RCC 7860 (cell line): ENCODE measurements at regions not wholly inside any gene's neighbourhood (a gene's known extent, or its start where the extent isn't known, plus 50 kb on each side); places are given as distances from the start of the nearest gene placed in this dataset.
"Not testable (repeated sequence)": the region's sequence is repeated elsewhere in the genome, so short reads cannot be mapped to it uniquely, and the experiment has no call there.

Source experiments
- DNase-seq: peaks from one replicate; pipeline ENCODE4 v3.0.0-alpha.2; 2015; ENCODE audit warnings: low spot score
- FAIRE-seq: peaks from 2 replicates; lab custom pipeline; 2012; peaks lifted over from hg19 to GRCh38; lab: Jason Lieb, UNC

DNA sequence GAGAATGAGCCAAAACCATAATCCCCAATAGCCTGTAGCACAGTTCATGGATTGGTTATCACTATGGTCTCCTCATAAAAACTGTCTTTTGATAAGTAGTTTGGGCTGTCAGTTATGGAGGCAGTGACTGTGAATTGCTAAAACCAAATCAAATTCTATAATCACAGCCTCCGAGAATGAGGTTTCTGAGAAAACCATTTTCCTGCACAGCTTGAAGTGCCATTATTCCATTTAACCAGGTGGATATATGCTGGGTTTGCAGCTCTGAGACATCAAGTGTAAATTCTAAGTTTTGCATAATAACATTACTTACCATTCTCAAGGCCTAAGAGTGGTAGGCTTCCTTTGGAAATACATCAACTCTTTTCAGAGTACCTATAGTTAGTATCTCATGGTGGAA, 485.4 kb downstream of the FRK start:
- DNase-seq (no peak), FAIRE-seq (no peak)

DNA sequence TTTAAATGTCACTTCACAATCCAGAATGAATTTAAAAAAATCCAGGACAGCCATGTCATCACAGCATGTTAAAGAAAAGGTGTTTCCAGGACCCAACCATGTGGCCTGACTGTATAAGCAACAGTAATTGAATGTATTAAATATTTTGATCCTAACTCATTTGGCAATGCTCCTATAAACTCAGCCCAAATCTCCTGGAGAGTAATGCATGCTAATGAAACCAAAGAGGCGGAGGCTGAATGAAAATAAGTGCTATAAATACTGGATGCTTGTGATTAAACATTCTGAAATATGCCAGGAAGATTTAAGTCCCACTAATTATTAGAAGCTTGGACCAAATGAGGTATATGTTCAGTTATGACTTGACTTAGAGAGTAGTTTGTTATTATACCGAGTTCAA, 486.8 kb downstream of the FRK start:
- FAIRE-seq: no peak
- DNase-seq: no peak

DNA sequence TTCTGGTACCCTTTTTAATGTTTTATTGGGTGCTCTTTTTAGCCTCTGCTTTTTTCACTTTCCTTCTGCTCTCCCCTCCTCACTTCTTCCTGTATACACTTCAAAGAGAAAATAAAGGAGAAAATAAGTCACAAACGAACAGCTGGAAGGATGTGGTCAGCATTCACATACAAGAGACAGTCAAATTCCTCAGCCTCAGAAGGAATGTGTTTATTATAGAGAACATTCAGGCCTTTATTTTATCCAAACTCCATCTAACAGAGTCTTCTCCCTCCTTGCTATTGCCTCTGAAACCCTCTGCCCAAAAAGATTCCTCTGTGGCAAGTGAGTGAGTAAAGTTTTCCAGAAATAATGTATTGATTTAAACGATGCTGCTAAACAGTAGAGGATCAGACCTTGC, 490.4 kb downstream of the FRK start:
- no peak for DNase-seq
- FAIRE-seq: no peak

DNA sequence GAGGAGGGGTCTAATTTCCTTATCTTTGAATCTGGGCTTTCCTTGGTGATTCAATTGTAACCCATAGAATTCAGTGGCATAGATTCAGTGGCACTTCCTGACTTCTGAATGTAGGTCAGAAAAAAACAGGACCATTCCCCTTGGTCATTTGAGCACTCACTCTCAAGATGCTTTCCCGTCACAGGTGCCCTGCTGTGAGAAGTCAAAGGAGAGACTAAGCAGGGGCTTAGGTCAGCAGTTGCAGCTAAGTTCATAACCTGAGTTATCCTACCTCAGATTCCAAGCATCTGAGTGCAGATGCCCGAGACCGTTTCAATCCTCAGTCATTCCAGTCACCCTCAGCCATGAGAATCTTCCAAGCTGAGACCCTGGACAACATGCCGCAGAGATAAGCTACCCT, 506.6 kb downstream of the FRK start:
- FAIRE-seq: no peak
- no peak for DNase-seq

GRCh38 chr6:115551527-115551926, 509.2 kb downstream of the FRK start:
- FAIRE-seq (no peak), DNase-seq (no peak)

DNA sequence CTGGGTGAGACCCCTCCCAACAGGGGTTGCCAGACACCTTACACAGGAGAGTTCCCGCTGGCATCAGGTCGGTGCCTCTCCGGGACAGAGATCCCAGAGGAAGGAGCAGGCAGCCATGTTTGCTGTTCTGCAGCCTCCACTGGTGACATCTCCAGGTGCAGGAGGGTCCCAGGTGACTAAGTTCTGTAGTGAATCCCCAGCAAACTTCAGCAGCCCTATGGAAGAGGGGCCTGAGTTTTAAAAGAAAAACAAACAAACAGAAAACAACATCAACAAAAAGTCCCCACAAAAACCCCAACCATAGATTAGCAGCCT, 515.1 kb downstream of the FRK start:
- DNase-seq (no peak), FAIRE-seq (no peak)

GRCh38 chr6:115544765-115545671, 515.7 kb downstream of the FRK start:
- no peak for FAIRE-seq
- no peak for DNase-seq

DNA sequence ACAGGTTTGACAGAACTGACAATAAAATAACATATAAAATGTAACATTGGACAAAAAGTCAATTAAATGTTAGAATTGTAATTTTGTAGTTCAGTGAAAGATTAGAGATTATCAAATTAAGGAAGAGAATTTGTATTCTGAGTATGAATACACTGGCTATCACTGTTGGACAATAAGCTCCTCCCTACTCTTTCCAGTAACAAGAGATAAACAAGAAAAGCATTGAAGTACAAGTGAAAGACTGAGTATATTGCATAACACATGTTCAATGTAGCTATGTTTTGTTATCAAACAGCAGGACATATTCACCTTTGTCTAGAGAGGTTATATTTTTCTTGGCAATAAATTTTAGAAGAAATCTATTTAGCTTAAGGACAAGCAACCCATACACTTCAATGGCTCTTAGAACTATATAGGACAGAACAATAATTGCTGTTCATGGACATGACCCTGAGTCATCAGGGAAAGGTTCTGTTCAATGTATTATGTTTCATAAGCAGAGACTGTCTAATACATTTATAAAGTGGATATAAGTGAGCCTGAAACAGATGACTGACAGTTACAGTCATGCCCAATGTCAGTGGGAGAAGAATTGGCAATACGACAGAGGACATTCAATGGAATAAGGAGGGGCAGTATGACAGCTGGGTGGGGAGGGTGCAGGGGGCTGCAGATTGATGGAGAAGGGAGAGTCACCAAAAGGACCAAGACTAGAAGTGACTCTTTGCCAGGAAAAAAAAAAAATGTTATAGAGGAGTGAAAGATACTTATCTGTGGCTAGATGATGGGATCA, 520.4 kb downstream of the FRK start:
- FAIRE-seq: no peak
- DNase-seq: no peak

GRCh38 chr6:115539531-115539930, 521.2 kb downstream of the FRK start:
- FAIRE-seq (no peak), DNase-seq (no peak)

DNA sequence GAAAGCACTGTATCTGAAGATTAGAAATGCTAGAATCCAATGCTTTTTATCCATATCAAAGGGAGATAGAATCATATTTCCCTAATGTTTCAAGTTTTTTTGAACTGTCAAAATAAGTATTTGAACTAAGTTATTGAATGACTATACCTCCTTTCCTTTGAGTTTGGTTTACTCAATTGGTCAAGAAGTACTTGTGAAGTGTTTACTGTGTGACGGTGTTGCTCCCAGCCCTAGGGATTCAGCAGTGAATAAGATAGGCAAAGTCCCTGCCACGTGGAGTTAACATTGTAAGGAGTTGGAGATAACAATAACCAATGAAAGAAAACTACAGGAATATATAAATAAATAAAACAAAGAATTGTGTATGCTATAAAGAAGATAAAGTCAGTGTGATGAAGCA, 535.9 kb downstream of the FRK start:
- no peak for DNase-seq
- FAIRE-seq: no peak

- not testable (repeated sequence) for FAIRE-seq, DNase-seq
These were observed 538.9 kb downstream of the FRK start for GRCh38 chr6:115521747-115522146.

- FAIRE-seq: no peak
- no peak for DNase-seq
These were observed 546.0 kb downstream of the FRK start for GRCh38 chr6:115514656-115515055.

- FAIRE-seq: no peak
- DNase-seq: no peak
These were observed 547.8 kb downstream of the FRK start for GRCh38 chr6:115512923-115513322.

- DNase-seq (no peak), FAIRE-seq (no peak)
These were observed 548.9 kb downstream of the FRK start for GRCh38 chr6:115511771-115512170.

- FAIRE-seq, DNase-seq: not testable (repeated sequence)
These were observed 558.3 kb downstream of the FRK start for GRCh38 chr6:115502432-115502831.

DNA sequence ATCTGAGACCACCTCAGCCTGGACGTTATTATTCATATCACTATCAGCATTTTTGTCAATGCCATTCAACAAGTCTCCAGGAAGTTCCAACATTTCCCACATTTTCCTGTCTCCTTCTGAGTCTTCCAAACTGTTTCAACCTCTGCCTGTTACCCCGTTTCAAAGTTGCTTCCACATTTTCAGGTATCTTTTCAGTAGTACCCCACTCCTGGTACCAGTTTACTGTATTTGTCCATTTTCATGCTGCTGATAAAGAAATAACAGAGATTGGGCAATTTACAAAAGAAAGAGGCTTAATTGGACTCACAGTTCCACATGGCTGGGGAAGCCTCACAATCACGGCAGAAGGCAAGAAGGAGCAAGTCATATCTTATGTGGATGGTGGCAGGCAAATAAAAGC, 565.5 kb downstream of the FRK start:
- DNase-seq: no peak
- no peak for FAIRE-seq

- no peak for FAIRE-seq
These were observed 573.4 kb downstream of the FRK start for GRCh38 chr6:115487331-115487730.

GRCh38 chr6:115485400-115485799, 575.3 kb downstream of the FRK start:
- no peak for DNase-seq
- FAIRE-seq: no peak

More at GRCh38 chr6:115487331-115487730, 573.4 kb downstream of the FRK start:
- no peak for DNase-seq

DNA sequence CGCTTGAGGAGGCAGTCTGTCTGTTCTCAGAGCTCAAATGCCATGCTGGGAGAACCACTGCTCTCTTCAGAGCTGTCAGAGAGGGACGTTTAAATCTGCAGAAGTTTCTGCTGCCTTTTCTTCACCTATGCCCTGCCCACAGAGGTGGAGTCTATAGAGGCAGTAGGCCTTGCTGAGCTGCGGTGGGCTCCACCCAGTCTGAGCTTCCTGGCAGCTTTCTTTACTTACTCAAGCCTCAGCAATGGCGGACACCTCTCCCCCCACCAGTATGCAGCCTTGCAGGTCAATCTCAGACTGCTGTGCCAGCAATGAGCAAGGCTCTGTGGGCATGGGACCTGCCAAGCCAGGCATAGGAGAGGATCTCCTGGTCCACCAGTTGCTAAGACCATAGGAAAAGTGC, 580.1 kb downstream of the FRK start:
- DNase-seq, FAIRE-seq: not testable (repeated sequence)

GRCh38 chr6:115474443-115475041, 586.1 kb downstream of the FRK start:
- DNase-seq: no peak
- FAIRE-seq: no peak

- FAIRE-seq: no peak
- no peak for DNase-seq
These were observed 592.3 kb downstream of the FRK start for GRCh38 chr6:115468272-115469005.
